GM18861 (cell line): ENCODE measurements at regions not wholly inside any gene's neighbourhood (a gene's known extent, or its start where the extent isn't known, plus 50 kb on each side); places are given as distances from the start of the nearest gene placed in this dataset.
A peak's percentile ranks its signal among the peaks of the same experiment; 100 is the strongest.
"Not testable (repeated sequence)": the region's sequence is repeated elsewhere in the genome, so short reads cannot be mapped to it uniquely, and the experiment has no call there.

Experiments used
- ATAC-seq: cut with Tn5 transposase; IDR thresholded peaks from one replicate; pipeline ENCODE4 v1.9.1; 2021; ENCODE audit not compliant: unreplicated experiment

GRCh38 chr1:96466842-96467241, 254.7 kb upstream of the PTBP2 start:
- ATAC-seq: peak; percentile 51

GRCh38 chr1:96469726-96470125, 251.9 kb upstream of the PTBP2 start:
- not testable (repeated sequence) for ATAC-seq

- no peak for ATAC-seq
Observed at GRCh38 chr1:96472471-96472870, 249.1 kb upstream of the PTBP2 start.

GRCh38 chr1:96473791-96474434, 247.7 kb upstream of the PTBP2 start:
- no peak for ATAC-seq

GRCh38 chr1:96474985-96475743, 246.4 kb upstream of the PTBP2 start:
- ATAC-seq: no peak

- ATAC-seq: no peak
Observed at GRCh38 chr1:96475903-96476302, 245.7 kb upstream of the PTBP2 start.

GRCh38 chr1:96478228-96478627, 243.4 kb upstream of the PTBP2 start:
- ATAC-seq: no peak

- ATAC-seq: no peak
Observed at GRCh38 chr1:96481409-96481808, 240.2 kb upstream of the PTBP2 start.

GRCh38 chr1:96482616-96483015, 239.0 kb upstream of the PTBP2 start:
- no peak for ATAC-seq

- no peak for ATAC-seq
Observed at GRCh38 chr1:96487394-96487793, 234.2 kb upstream of the PTBP2 start.

GRCh38 chr1:96487971-96488370, 233.6 kb upstream of the PTBP2 start:
- no peak for ATAC-seq

- ATAC-seq: peak; percentile 76
Observed at GRCh38 chr1:96488777-96489176, 232.8 kb upstream of the PTBP2 start.

- ATAC-seq: no peak
Observed at GRCh38 chr1:96492236-96492635, 229.3 kb upstream of the PTBP2 start.

GRCh38 chr1:96498744-96499340, 222.7 kb upstream of the PTBP2 start:
- no peak for ATAC-seq

- ATAC-seq: no peak
Observed at GRCh38 chr1:96508233-96508632, 213.4 kb upstream of the PTBP2 start.

- ATAC-seq: no peak
Observed at GRCh38 chr1:96509339-96509738, 212.2 kb upstream of the PTBP2 start.

GRCh38 chr1:96509951-96510350, 211.6 kb upstream of the PTBP2 start:
- no peak for ATAC-seq

GRCh38 chr1:96510391-96510790, 211.2 kb upstream of the PTBP2 start:
- ATAC-seq: no peak

GRCh38 chr1:96510911-96511310, 210.7 kb upstream of the PTBP2 start:
- no peak for ATAC-seq

- no peak for ATAC-seq
Observed at GRCh38 chr1:96513136-96513535, 208.4 kb upstream of the PTBP2 start.

GRCh38 chr1:96515430-96515829, 206.2 kb upstream of the PTBP2 start:
- ATAC-seq: peak; percentile 87

GRCh38 chr1:96515925-96516324, 205.7 kb upstream of the PTBP2 start:
- peak; percentile 37 for ATAC-seq
